Sigmoid colon (tissue), 4 donors: ENCODE measurements at regions not wholly inside any gene's neighbourhood (a gene's known extent, or its start where the extent isn't known, plus 50 kb on each side); places are given as distances from the start of the nearest gene placed in this dataset.

Experiments used
- CTCF ChIP-seq, 4 experiments: fragments of 450-650 bp in 3 of 4; fragments of 200-600 bp in 1 of 4; IDR thresholded peaks; one replicate each; pipeline ENCODE4 v1.5.1; 2016 to 2019; ENCODE audit warnings: antibody characterized with exemption in 4 of 4, mild to moderate bottlenecking in 3 of 4, moderate library complexity in 2 of 4
- POLR2AphosphoS5 ChIP-seq, 4 donors: sonication (generic); formaldehyde crosslinking; IDR thresholded peaks; one replicate each; pipeline ENCODE4 v1.6.1; 2017; ENCODE audit warnings: antibody characterized with exemption in 4 of 4

- TF ChIP-seq CTCF (IDR thresholded peaks at IDR 0.05), result no peak
- no peak for TF ChIP-seq POLR2AphosphoS5 (IDR thresholded peaks at IDR 0.05)
These were observed 223.8 kb upstream of the LRATD1 start for GRCh38 chr2:14408695-14409094.
